CD14-positive monocyte (primary cell): ENCODE measurements at regions not wholly inside any gene's neighbourhood (a gene's known extent, or its start where the extent isn't known, plus 50 kb on each side); places are given as distances from the start of the nearest gene placed in this dataset.

Source experiments
- DNase-seq, 3 donors: peaks; one replicate each; pipeline ENCODE4 v3.0.0-alpha.2; 2011 to 2022
- H2AFZ ChIP-seq: 2 replicates; pipeline ENCODE4 v1.6.0; 2012; ENCODE audit warnings: mild to moderate bottlenecking, low read depth, low read length, inconsistent platforms; ENCODE audit not compliant: insufficient read depth, poor library complexity, severe bottlenecking
- H3K27ac ChIP-seq, 2 donors: 1 replicate in 1 of 2; 2 replicates in 1 of 2; pipeline ENCODE4 v1.5.1; 2012 to 2013; ENCODE audit warnings: low read length in 2 of 2, control low read depth in 1 of 2, inconsistent platforms in 1 of 2, low read depth in 1 of 2, mild to moderate bottlenecking in 1 of 2
- H3K27me3 ChIP-seq, 2 donors: one replicate each; pipeline versions ENCODE4 v1.6.0 to v1.6.1; 2011 to 2013; ENCODE audit warnings: low read length in 2 of 2; ENCODE audit not compliant: control insufficient read depth in 2 of 2, insufficient read depth in 2 of 2
- H3K36me3 ChIP-seq, 2 donors: replicated peaks in 1 of 2; 1 replicate in 1 of 2; 2 replicates in 1 of 2; pipeline versions ENCODE4 v1.5.1 to v1.6.1; 2012 to 2013; ENCODE audit warnings: low read length in 2 of 2, control low read depth in 1 of 2, inconsistent platforms in 1 of 2, mild to moderate bottlenecking in 1 of 2; ENCODE audit not compliant: insufficient read depth in 2 of 2, control insufficient read depth in 1 of 2
- H3K4me1 ChIP-seq, 2 donors: 1 replicate in 1 of 2; 2 replicates in 1 of 2; pipeline versions ENCODE4 v1.5.1 to v1.6.1; 2012 to 2013; ENCODE audit warnings: low read length in 2 of 2, control low read depth in 1 of 2, inconsistent platforms in 1 of 2, mild to moderate bottlenecking in 1 of 2, moderate library complexity in 1 of 2; ENCODE audit not compliant: insufficient read depth in 2 of 2, control insufficient read depth in 1 of 2
- H3K4me2 ChIP-seq: replicated peaks from 2 replicates; pipeline ENCODE3; 2012; ENCODE audit warnings: low read length, moderate library complexity, mild to moderate bottlenecking; ENCODE audit not compliant: poor library complexity, severe bottlenecking; ENCODE audit errors: extremely low read depth
- H3K4me3 ChIP-seq, 3 experiments: fragments of 200-600 bp in 1 of 3; sonication (generic) in 1 of 3; replicated peaks in 1 of 3; 1 replicate in 2 of 3; 2 replicates in 1 of 3; pipeline ENCODE4 v1.5.1; 2011 to 2013; ENCODE audit warnings: low read length in 3 of 3, mild to moderate bottlenecking in 3 of 3, control low read depth in 2 of 3, low read depth in 2 of 3, inconsistent platforms in 1 of 3, moderate library complexity in 1 of 3
- H3K79me2 ChIP-seq: 2 replicates; pipeline ENCODE4 v1.6.0; 2012; ENCODE audit warnings: mild to moderate bottlenecking, control low read depth, inconsistent platforms, low read length, moderate library complexity; ENCODE audit not compliant: insufficient read depth
- H3K9ac ChIP-seq: 2 replicates; pipeline ENCODE4 v1.6.0; 2017; ENCODE audit warnings: low read length, mild to moderate bottlenecking; ENCODE audit not compliant: insufficient read depth, poor library complexity, severe bottlenecking
- H3K9me3 ChIP-seq, 2 donors: replicated peaks in 1 of 2; 1 replicate in 1 of 2; 2 replicates in 1 of 2; pipeline versions ENCODE4 v1.5.1 to v1.6.1; 2012 to 2013; ENCODE audit warnings: low read length in 2 of 2, control low read depth in 1 of 2; ENCODE audit not compliant: control insufficient read depth in 1 of 2, insufficient read depth in 1 of 2
- H4K20me1 ChIP-seq: 2 replicates; pipeline ENCODE4 v1.6.0; 2012; ENCODE audit warnings: mild to moderate bottlenecking, low read length, control low read depth, moderate library complexity; ENCODE audit not compliant: insufficient read depth
- H3K27ac Mint-ChIP-seq, 7 donors: one replicate each; pipeline ENCODE4 v1.8.0; 2020; ENCODE audit warnings: mild to moderate bottlenecking in 7 of 7, mixed read lengths in 7 of 7, moderate library complexity in 6 of 7, inconsistent platforms in 2 of 7
- H3K27me3 Mint-ChIP-seq, 3 donors: one replicate each; pipeline ENCODE4 v1.8.0; 2021 to 2022; ENCODE audit warnings: low read depth in 3 of 3, mild to moderate bottlenecking in 3 of 3, mixed read lengths in 3 of 3, moderate library complexity in 3 of 3, inconsistent platforms in 1 of 3
- H3K36me3 Mint-ChIP-seq, 2 donors: one replicate each; pipeline ENCODE4 v1.8.0; 2020; ENCODE audit warnings: mixed read lengths in 2 of 2, inconsistent platforms in 1 of 2, mild to moderate bottlenecking in 1 of 2
- H3K4me1 Mint-ChIP-seq: one replicate; pipeline ENCODE4 v1.8.0; 2020; ENCODE audit warnings: mild to moderate bottlenecking, mixed read lengths
- H3K4me3 Mint-ChIP-seq, 2 donors: one replicate each; pipeline ENCODE4 v1.8.0; 2020; ENCODE audit warnings: mild to moderate bottlenecking in 2 of 2, mixed read lengths in 2 of 2, moderate library complexity in 1 of 2
- H3K9me3 Mint-ChIP-seq, 7 donors: one replicate each; pipeline ENCODE4 v1.8.0; 2020 to 2022; ENCODE audit warnings: mixed read lengths in 7 of 7, mild to moderate bottlenecking in 6 of 7, moderate library complexity in 6 of 7, inconsistent platforms in 2 of 7
- CTCF ChIP-seq: fragments of 200-600 bp; IDR thresholded peaks from one replicate; pipeline ENCODE4 v1.8.0; 2022; ENCODE audit warnings: antibody characterized with exemption, mild to moderate bottlenecking
- WGBS: methylation state at CpG from one replicate; pipeline ENCODE4 v1.1.5; 2013; ENCODE audit warnings: missing lambda C conversion rate; ENCODE audit not compliant: insufficient coverage; 5-methylcytosine and 5-hydroxymethylcytosine counted together
- intact Hi-C, 2 donors: fragments of 100-400 bp; cut with micrococcal nuclease; formaldehyde crosslinking; loops; one replicate each; pipeline versions ENCODE4 v1.15.0 to v1.15.1; 2023

GRCh38 chr10:6951732-6952131, 371.7 kb upstream of the PRKCQ start:
- WGBS: 100% methylated on average over 1 of the region's 4 CpGs
- no peaks in the 10 kb centered on the region for H3K36me3 Mint-ChIP-seq

DNA sequence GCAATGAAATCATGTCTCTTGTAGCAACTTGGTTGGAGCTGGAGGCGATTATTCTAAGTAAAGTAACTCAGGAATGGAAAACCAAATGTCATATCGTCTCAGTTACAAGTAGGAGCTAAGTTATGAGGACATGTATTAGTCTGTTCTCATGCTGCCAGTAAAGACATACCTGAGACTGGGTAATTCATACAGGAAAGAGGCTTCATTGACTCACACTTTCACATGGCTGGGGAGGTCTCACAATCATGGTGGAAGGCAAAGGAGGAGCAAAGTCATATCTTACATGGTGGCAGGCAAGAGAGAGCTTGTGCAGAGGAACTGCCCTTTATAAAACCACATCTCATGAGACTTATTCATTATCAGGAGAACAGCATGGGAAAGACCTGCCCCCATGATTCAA, 370.1 kb upstream of the PRKCQ start:
- intact Hi-C loops: no loop called here
- H3K4me3 Mint-ChIP-seq: no peak overlapping the region

More at GRCh38 chr10:6951732-6952131, 371.7 kb upstream of the PRKCQ start:
- Histone ChIP-seq H3K4me3 (no peak overlapping the region), H3K9ac (no peak overlapping the region), H3K79me2 (no peaks in the 10 kb centered on the region), H4K20me1 (no peaks in the 10 kb centered on the region), H3K4me2 (no peak overlapping the region), H3K27me3 (no peaks in the 10 kb centered on the region), H3K36me3 (no peaks in the 10 kb centered on the region), H3K4me1 (no peaks in the 10 kb centered on the region), H3K9me3 (no peaks in the 10 kb centered on the region), H2AFZ (no peak overlapping the region), H3K27ac (no peak overlapping the region)
- Mint-ChIP-seq H3K27me3 (peaks cover 0 to 5% (median 0%) of the 10 kb centered on the region in 3 donors), H3K27ac (no peak overlapping the region), H3K4me3 (no peak overlapping the region), H3K9me3 (peaks cover 0 to 11% (median 4%) of the 10 kb centered on the region in 7 donors), H3K4me1 (peaks cover 5% of the 10 kb centered on the region)
- no peak for DNase-seq
- intact Hi-C loops: no loop called here
- no peak for TF ChIP-seq CTCF

More for the DNA sequence above, 370.1 kb upstream of the PRKCQ start:
- H3K4me2 ChIP-seq: no peak overlapping the region
- 83% methylated on average over 1 of the region's 2 CpGs for WGBS
- H4K20me1 ChIP-seq: no peaks in the 10 kb centered on the region
- H3K27ac ChIP-seq: no peak overlapping the region
- DNase-seq: no peak
- Mint-ChIP-seq H3K9me3 (peaks cover 0 to 13% (median 5%) of the 10 kb centered on the region in 7 donors), H3K27me3 (peaks cover 0 to under 1% (median 0%) of the 10 kb centered on the region in 3 donors), H3K36me3 (no peaks in the 10 kb centered on the region), H3K27ac (no peak overlapping the region), H3K4me1 (peaks cover 5% of the 10 kb centered on the region)
- no peak overlapping the region for H2AFZ ChIP-seq
- H3K9ac ChIP-seq: no peak overlapping the region
- H3K27me3 ChIP-seq: no peaks in the 10 kb centered on the region
- H3K4me1 ChIP-seq: no peaks in the 10 kb centered on the region
- H3K9me3 ChIP-seq: no peaks in the 10 kb centered on the region
- H3K79me2 ChIP-seq: no peaks in the 10 kb centered on the region
- H3K4me3 ChIP-seq: no peak overlapping the region
- H3K36me3 ChIP-seq: no peaks in the 10 kb centered on the region
- TF ChIP-seq CTCF: no peak
